SU-DHL-6 (cell line): ENCODE measurements at regions not wholly inside any gene's neighbourhood (a gene's known extent, or its start where the extent isn't known, plus 50 kb on each side); places are given as distances from the start of the nearest gene placed in this dataset.

Experiments used
- H2AFZ ChIP-seq: fragments of 200-600 bp; sonication (generic); 2 replicates; pipeline ENCODE4 v1.6.1; 2014; ENCODE audit warnings: low read depth, mild to moderate bottlenecking, moderate library complexity, mixed read lengths, antibody characterized with exemption, low read length; ENCODE audit not compliant: severe bottlenecking
- H3F3A ChIP-seq: fragments of 200-600 bp; shearing (Covaris generic); 2 replicates; pipeline ENCODE4 v1.6.0; 2016; ENCODE audit warnings: antibody characterized with exemption, mild to moderate bottlenecking; ENCODE audit not compliant: insufficient read depth
- H3K27ac ChIP-seq: fragments of 200-600 bp; sonication (generic); 2 replicates; pipeline ENCODE4 v1.5.1; 2016; ENCODE audit warnings: low read depth, mild to moderate bottlenecking, low read length, moderate library complexity, mixed read lengths
- H3K27me3 ChIP-seq: fragments of 200-600 bp; sonication (generic), shearing (Covaris generic); 2 replicates; pipeline ENCODE4 v1.6.0; 2014; ENCODE audit warnings: mild to moderate bottlenecking, low read length
- H3K36me3 ChIP-seq: fragments of 200-600 bp; sonication (generic); 2 replicates; pipeline ENCODE4 v1.6.1; 2014; ENCODE audit warnings: mild to moderate bottlenecking, low read length, mixed read lengths
- H3K4me2 ChIP-seq: fragments of 300-600, 200-600 bp; shearing (Covaris generic), sonication (generic); 2 replicates; pipeline ENCODE4 v1.6.0; 2014; ENCODE audit warnings: low read length, low read depth, mild to moderate bottlenecking; ENCODE audit not compliant: poor library complexity, severe bottlenecking
- H3K4me3 ChIP-seq: fragments of 200-600 bp; sonication (generic); 2 replicates; pipeline ENCODE4 v1.5.1; 2014; ENCODE audit warnings: antibody characterized with exemption, low read length, mild to moderate bottlenecking, mixed read lengths; ENCODE audit not compliant: insufficient read depth, poor library complexity, severe bottlenecking
- H3K79me2 ChIP-seq: fragments of 200-600 bp; sonication (generic); 2 replicates; pipeline ENCODE4 v1.6.1; 2014; ENCODE audit warnings: mild to moderate bottlenecking, low read length, moderate library complexity; ENCODE audit not compliant: insufficient read depth
- H3K9ac ChIP-seq: fragments of 200-600 bp; sonication (generic); 2 replicates; pipeline ENCODE4 v1.7.0; 2014; ENCODE audit warnings: mild to moderate bottlenecking, low read length
- H3K9me2 ChIP-seq: fragments of 200-600 bp; sonication (generic); replicated peaks from 2 replicates; pipeline ENCODE4 v1.6.1; 2014; ENCODE audit warnings: low read length; ENCODE audit not compliant: insufficient read depth
- H3K9me3 ChIP-seq: fragments of 200-600 bp; sonication (generic); 2 replicates; pipeline ENCODE4 v1.6.1; 2014; ENCODE audit warnings: low read length, mixed read lengths; ENCODE audit not compliant: insufficient read depth
- H4K20me1 ChIP-seq: fragments of 200-600 bp; sonication (generic); 2 replicates; pipeline ENCODE4 v1.6.1; 2014; ENCODE audit warnings: low read depth, mild to moderate bottlenecking, antibody characterized with exemption, low read length, moderate library complexity, mixed read lengths
- CTCF ChIP-seq: fragments of 200-600 bp; sonication (generic); IDR thresholded peaks from one replicate; pipeline ENCODE4 v1.5.1; 2017; ENCODE audit warnings: antibody characterized with exemption, mild to moderate bottlenecking, low read length, moderate library complexity; ENCODE audit not compliant: insufficient read depth, poor library complexity, severe bottlenecking
- EZH2phosphoT487 ChIP-seq: fragments of 200-600 bp; sonication (generic), shearing (Covaris generic); conservative IDR thresholded peaks from 2 replicates; pipeline ENCODE4 v1.6.1; 2018; ENCODE audit warnings: mild to moderate bottlenecking, antibody characterized with exemption, low read length, moderate library complexity, mixed read lengths

- Histone ChIP-seq H2AFZ (no peak overlapping the region), H3K27ac (no peak overlapping the region), H3F3A (no peaks in the 10 kb centered on the region), H3K36me3 (no peaks in the 10 kb centered on the region), H3K79me2 (no peaks in the 10 kb centered on the region), H3K27me3 (no peaks in the 10 kb centered on the region), H4K20me1 (no peaks in the 10 kb centered on the region), H3K9me3 (no peaks in the 10 kb centered on the region), H3K4me2 (no peak overlapping the region), H3K9me2 (no peaks in the 10 kb centered on the region), H3K9ac (no peak overlapping the region), H3K4me3 (no peak overlapping the region)
- TF ChIP-seq EZH2phosphoT487 (no peak), CTCF (no peak)
Measured at GRCh38 chr4:14072506-14072905, 445.0 kb upstream of the BOD1L1 start.

GRCh38 chr4:14076776-14077175 lies 449.3 kb upstream of the BOD1L1 start:
- Histone ChIP-seq H3K79me2 (no peaks in the 10 kb centered on the region), H3K9ac (no peak overlapping the region), H3K9me2 (no peaks in the 10 kb centered on the region), H3K9me3 (no peaks in the 10 kb centered on the region), H3K27me3 (no peaks in the 10 kb centered on the region), H3F3A (no peaks in the 10 kb centered on the region), H2AFZ (no peak overlapping the region), H3K4me2 (no peak overlapping the region), H3K27ac (no peak overlapping the region), H4K20me1 (no peaks in the 10 kb centered on the region), H3K36me3 (no peaks in the 10 kb centered on the region), H3K4me3 (no peak overlapping the region)
- TF ChIP-seq EZH2phosphoT487 = no peak
- TF ChIP-seq CTCF = no peak

- Histone ChIP-seq H3K79me2 (no peaks in the 10 kb centered on the region), H3K9me3 (no peaks in the 10 kb centered on the region), H3K4me2 (no peak overlapping the region), H3K9me2 (no peaks in the 10 kb centered on the region), H2AFZ (no peak overlapping the region), H3K4me3 (no peak overlapping the region), H4K20me1 (no peaks in the 10 kb centered on the region), H3K27me3 (no peaks in the 10 kb centered on the region), H3K27ac (no peak overlapping the region), H3F3A (no peaks in the 10 kb centered on the region), H3K36me3 (no peaks in the 10 kb centered on the region), H3K9ac (no peak overlapping the region)
- TF ChIP-seq CTCF = no peak
- TF ChIP-seq EZH2phosphoT487 = no peak
Measured at GRCh38 chr4:14078326-14078725, 450.8 kb upstream of the BOD1L1 start.

- Histone ChIP-seq H3F3A (no peaks in the 10 kb centered on the region), H3K9ac (no peak overlapping the region), H3K9me3 (no peaks in the 10 kb centered on the region)
Measured at GRCh38 chr4:14079601-14080000, 452.1 kb upstream of the BOD1L1 start.

More at GRCh38 chr4:14079601-14080000, 452.1 kb upstream of the BOD1L1 start:
- H3K27ac ChIP-seq = no peak overlapping the region
- H4K20me1 ChIP-seq = no peaks in the 10 kb centered on the region
- no peak overlapping the region for H3K4me3 ChIP-seq
- H3K36me3 ChIP-seq = no peaks in the 10 kb centered on the region
- H2AFZ ChIP-seq = no peak overlapping the region
- no peaks in the 10 kb centered on the region for H3K79me2 ChIP-seq
- no peaks in the 10 kb centered on the region for H3K27me3 ChIP-seq
- TF ChIP-seq CTCF (no peak), EZH2phosphoT487 (no peak)
- H3K4me2 ChIP-seq = no peak overlapping the region
- H3K9me2 ChIP-seq = no peaks in the 10 kb centered on the region
